ENCODE measurements at regions not wholly inside any gene's neighbourhood (a gene's known extent, or its start where the extent isn't known, plus 50 kb on each side); places are given as distances from the start of the nearest gene placed in this dataset.

DNA sequence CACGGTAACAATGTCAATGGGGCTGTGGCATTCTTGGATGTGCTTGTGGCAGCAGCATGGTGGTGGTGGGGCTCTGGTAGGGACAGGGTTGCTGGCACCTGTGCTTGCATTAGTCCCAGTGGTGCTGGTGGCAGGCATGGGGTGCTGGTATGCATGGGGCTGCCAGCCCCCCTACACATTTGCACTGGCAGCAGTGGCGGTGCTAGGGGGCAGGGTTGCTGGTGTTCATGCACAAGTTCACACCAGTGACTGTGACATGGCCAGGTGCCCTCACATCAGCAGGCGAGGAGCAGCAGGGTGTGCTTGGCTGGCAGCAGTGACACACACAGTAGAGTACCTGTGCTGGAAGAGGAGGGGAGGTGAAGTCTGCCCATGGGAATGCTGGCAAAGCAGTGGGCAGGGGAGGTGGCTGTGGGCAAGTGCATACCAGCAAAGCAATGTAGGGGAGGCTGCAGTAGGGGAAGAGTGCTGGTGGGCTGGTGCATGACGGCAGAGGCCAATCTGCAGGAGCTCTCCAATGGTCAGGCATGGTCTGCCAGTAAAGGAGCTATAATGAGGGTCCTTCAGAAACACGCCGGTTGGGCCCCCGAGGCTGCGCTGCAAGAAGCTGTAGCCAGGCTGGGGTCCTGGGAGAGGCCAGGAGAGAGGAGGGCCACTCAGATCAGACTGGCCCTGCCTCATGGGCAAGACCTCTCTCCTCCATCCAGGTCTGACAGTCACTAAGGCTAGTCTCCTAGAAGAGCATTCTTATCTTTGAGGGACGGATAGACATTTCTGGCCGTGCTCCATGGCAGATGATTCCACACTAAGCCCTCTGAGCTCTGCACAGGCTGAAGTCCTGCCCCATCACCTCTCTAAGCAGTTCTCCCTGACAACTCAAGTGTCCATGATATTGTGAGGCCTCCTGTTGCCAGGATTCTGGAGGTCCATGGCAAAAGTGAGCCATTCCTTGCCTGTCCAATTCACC lies 406.4 kb downstream of the SEMA3D start:
- H3K27ac ChIP-seq: no peak overlapping the region
- H3K4me3 ChIP-seq: no peak overlapping the region
- 58% methylated on average over 2 of the region's 10 CpGs for WGBS (ENCODE audit: insufficient coverage, low coverage, low lambda C conversion rate, missing lambda C conversion rate)
- no peak for TF ChIP-seq POLR2A (IDR thresholded peaks at IDR 0.05)
- TF ChIP-seq, protein P1, sequence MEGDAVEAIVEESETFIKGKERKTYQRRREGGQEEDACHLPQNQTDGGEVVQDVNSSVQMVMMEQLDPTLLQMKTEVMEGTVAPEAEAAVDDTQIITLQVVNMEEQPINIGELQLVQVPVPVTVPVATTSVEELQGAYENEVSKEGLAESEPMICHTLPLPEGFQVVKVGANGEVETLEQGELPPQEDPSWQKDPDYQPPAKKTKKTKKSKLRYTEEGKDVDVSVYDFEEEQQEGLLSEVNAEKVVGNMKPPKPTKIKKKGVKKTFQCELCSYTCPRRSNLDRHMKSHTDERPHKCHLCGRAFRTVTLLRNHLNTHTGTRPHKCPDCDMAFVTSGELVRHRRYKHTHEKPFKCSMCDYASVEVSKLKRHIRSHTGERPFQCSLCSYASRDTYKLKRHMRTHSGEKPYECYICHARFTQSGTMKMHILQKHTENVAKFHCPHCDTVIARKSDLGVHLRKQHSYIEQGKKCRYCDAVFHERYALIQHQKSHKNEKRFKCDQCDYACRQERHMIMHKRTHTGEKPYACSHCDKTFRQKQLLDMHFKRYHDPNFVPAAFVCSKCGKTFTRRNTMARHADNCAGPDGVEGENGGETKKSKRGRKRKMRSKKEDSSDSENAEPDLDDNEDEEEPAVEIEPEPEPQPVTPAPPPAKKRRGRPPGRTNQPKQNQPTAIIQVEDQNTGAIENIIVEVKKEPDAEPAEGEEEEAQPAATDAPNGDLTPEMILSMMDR (IDR thresholded peaks at IDR 0.05): no peak
- no peaks in the 10 kb centered on the region for H3K9me3 ChIP-seq
- peak in 2 of 4 donors; percentile 7 to 35 for ATAC-seq
- no peaks in the 10 kb centered on the region for H3K27me3 ChIP-seq
- H3K4me1 ChIP-seq: no peaks in the 10 kb centered on the region
- no peaks in the 10 kb centered on the region for H3K36me3 ChIP-seq
- intact Hi-C loops (cut with DNase I): no loop called here
- peak in 1 of 3 donors; percentile 42 for DNase-seq

DNA sequence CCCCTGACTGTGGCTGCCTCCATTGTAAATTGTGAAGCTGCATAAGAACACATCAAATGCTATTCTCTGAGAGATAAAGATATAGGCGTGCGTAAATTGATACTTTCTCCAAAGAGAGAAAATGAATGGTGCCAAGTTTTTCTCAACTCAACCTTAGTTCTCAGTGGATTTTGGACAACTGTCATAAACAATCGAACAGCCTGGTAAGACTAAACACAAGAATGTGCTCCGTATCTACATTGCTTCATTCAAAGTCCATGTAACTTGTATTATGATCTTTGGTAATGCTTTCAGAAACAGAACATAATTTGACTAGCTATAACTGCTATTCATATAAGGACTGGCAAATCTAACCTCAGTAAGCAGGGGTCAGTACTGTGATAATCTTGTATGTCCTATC lies 429.1 kb downstream of the SEMA3D start:
- H3K4me1 ChIP-seq: no peaks in the 10 kb centered on the region
- no peaks in the 10 kb centered on the region for H3K27me3 ChIP-seq
- no peak for ATAC-seq
- no peaks in the 10 kb centered on the region for H3K36me3 ChIP-seq
- no peak overlapping the region for H3K27ac ChIP-seq
- WGBS (ENCODE audit: insufficient coverage, low coverage, low lambda C conversion rate, missing lambda C conversion rate): 71% methylated on average over 4 of the region's 4 CpGs
- TF ChIP-seq, protein P1 (IDR thresholded peaks at IDR 0.05): no peak
- TF ChIP-seq POLR2A (IDR thresholded peaks at IDR 0.05): no peak
- no peaks in the 10 kb centered on the region for H3K9me3 ChIP-seq
- DNase-seq: no peak
- no peak overlapping the region for H3K4me3 ChIP-seq
- intact Hi-C loops (cut with DNase I): no loop called here

DNA sequence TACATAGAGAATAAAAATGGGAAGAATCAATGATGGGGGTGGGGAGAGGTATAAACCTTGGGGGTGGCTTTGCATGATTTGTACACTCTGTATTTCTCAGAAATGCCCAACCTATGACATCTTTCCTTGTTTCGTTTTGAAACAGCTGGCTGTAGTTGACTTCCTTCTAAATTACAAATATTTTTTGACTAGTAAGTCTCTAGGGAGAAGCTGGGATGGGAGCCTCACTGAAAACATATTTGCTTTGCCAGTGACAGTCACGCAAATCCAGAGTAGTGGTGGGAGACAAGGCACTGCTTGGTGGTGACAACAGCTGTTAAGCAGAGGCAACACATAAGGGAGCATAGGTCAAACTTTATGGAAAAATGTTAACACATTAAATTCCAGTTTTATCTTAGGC lies 440.5 kb downstream of the SEMA3D start:
- intact Hi-C loops (cut with DNase I): no loop called here
- TF ChIP-seq, protein P1 (IDR thresholded peaks at IDR 0.05): no peak
- TF ChIP-seq POLR2A (IDR thresholded peaks at IDR 0.05): no peak
- H3K27ac ChIP-seq: no peak overlapping the region

DNA sequence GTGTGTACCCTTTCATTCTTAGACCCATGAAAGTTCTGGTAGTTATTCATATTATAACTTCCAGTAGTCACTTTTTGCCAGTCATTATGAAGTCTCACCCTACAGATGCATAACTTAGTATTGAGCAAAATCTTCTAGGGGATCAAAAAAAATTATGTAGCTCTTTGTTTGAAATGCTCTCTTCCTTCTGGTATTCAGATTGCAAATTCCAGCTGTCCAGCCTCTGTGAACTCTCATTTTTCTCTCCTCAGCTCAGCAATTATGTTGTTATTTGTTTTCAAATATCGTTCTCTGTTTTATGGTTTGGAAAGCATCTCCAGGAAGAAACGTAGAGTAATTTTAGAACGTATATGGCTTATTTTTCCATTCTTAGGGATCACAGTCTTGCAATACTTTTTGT lies 442.5 kb downstream of the SEMA3D start:
- WGBS (ENCODE audit: insufficient coverage, low coverage, low lambda C conversion rate, missing lambda C conversion rate): 41% methylated on average over 3 of the region's 3 CpGs
- intact Hi-C loops (cut with DNase I): no loop called here
- TF ChIP-seq, protein P1 (IDR thresholded peaks at IDR 0.05): no peak
- no peak for TF ChIP-seq POLR2A (IDR thresholded peaks at IDR 0.05)
- Histone ChIP-seq H3K27me3 (no peaks in the 10 kb centered on the region), H3K4me3 (no peak overlapping the region), H3K36me3 (no peaks in the 10 kb centered on the region), H3K27ac (no peak overlapping the region), H3K9me3 (no peaks in the 10 kb centered on the region), H3K4me1 (no peaks in the 10 kb centered on the region)
- ATAC-seq (no peak), DNase-seq (no peak)

More for the DNA sequence above, 440.5 kb downstream of the SEMA3D start:
- no peaks in the 10 kb centered on the region for H3K4me1 ChIP-seq
- H3K4me3 ChIP-seq: no peak overlapping the region
- no peaks in the 10 kb centered on the region for H3K36me3 ChIP-seq
- DNase-seq (no peak), ATAC-seq (no peak)
- WGBS (ENCODE audit: insufficient coverage, low coverage, low lambda C conversion rate, missing lambda C conversion rate): 27% methylated on average over 2 of the region's 2 CpGs
- H3K27me3 ChIP-seq: no peaks in the 10 kb centered on the region
- H3K9me3 ChIP-seq: no peaks in the 10 kb centered on the region

Data from right lobe of liver (tissue), 6 donors.